OCI-LY1 (cell line): ENCODE measurements at regions not wholly inside any gene's neighbourhood (a gene's known extent, or its start where the extent isn't known, plus 50 kb on each side); places are given as distances from the start of the nearest gene placed in this dataset.

Experiments used
- H2AFZ ChIP-seq: fragments of 200-600 bp; sonication (generic), shearing (Covaris generic); 2 replicates; pipeline ENCODE4 v1.6.0; 2014; ENCODE audit warnings: antibody characterized with exemption, mild to moderate bottlenecking, low read length
- H3F3A ChIP-seq: fragments of 200-600 bp; sonication (generic), shearing (Covaris generic); 2 replicates; pipeline ENCODE4 v1.6.0; 2014; ENCODE audit warnings: mild to moderate bottlenecking, antibody characterized with exemption, low read length, moderate library complexity; ENCODE audit not compliant: insufficient read depth
- H3K27ac ChIP-seq: fragments of 200-600 bp; sonication (generic); 2 replicates; pipeline ENCODE4 v1.5.1; 2014; ENCODE audit warnings: low read length, mixed run types, mild to moderate bottlenecking, low read depth; ENCODE audit not compliant: poor library complexity, severe bottlenecking
- H3K27me3 ChIP-seq: fragments of 200-600 bp; sonication (generic); 2 replicates; pipeline ENCODE4 v1.6.0; 2014; ENCODE audit warnings: antibody characterized with exemption, mild to moderate bottlenecking, low read length, moderate library complexity; ENCODE audit not compliant: insufficient read depth
- H3K36me3 ChIP-seq: fragments of 200-600 bp; sonication (generic); 2 replicates; pipeline ENCODE4 v1.6.1; 2014; ENCODE audit warnings: mild to moderate bottlenecking, antibody characterized with exemption, low read length, moderate library complexity, mixed read lengths; ENCODE audit not compliant: insufficient read depth
- H3K4me1 ChIP-seq: fragments of 200-600 bp; sonication (generic); 2 replicates; pipeline ENCODE4 v1.5.1; 2014; ENCODE audit warnings: mild to moderate bottlenecking, low read length, moderate library complexity; ENCODE audit not compliant: insufficient read depth, severe bottlenecking
- H3K4me2 ChIP-seq: fragments of 200-600 bp; sonication (generic), shearing (Covaris generic); 2 replicates; pipeline ENCODE4 v1.6.1; 2014; ENCODE audit warnings: low read length
- H3K4me3 ChIP-seq: fragments of 200-600 bp; sonication (generic); 2 replicates; pipeline ENCODE4 v1.5.1; 2014; ENCODE audit warnings: low read length, low read depth, mild to moderate bottlenecking, mixed read lengths; ENCODE audit not compliant: poor library complexity, severe bottlenecking
- H3K79me2 ChIP-seq: fragments of 200-600 bp; shearing (Covaris generic); 2 replicates; pipeline ENCODE4 v1.6.1; 2016; ENCODE audit warnings: mixed run types, low read length, mixed read lengths; ENCODE audit not compliant: insufficient read depth
- H3K9ac ChIP-seq: fragments of 200-600 bp; sonication (generic), shearing (Covaris generic); 2 replicates; pipeline ENCODE4 v1.6.1; 2014; ENCODE audit warnings: mild to moderate bottlenecking, low read length, mixed read lengths
- H3K9me2 ChIP-seq: fragments of 200-600 bp; sonication (generic), shearing (Covaris generic); 2 replicates; pipeline ENCODE4 v1.6.1; 2014; ENCODE audit warnings: low read depth, mild to moderate bottlenecking, low read length, mixed read lengths
- H3K9me3 ChIP-seq: fragments of 200-600 bp; shearing (Covaris generic); 2 replicates; pipeline ENCODE4 v1.6.1; 2014; ENCODE audit warnings: low read length, mixed read lengths
- H4K20me1 ChIP-seq: fragments of 200-600 bp; sonication (generic), shearing (Covaris generic); 2 replicates; pipeline ENCODE4 v1.6.0; 2016; ENCODE audit warnings: mild to moderate bottlenecking, low read length; ENCODE audit not compliant: insufficient read depth
- EZH2 ChIP-seq: fragments of 200-600 bp; sonication (generic), shearing (Covaris generic); IDR thresholded peaks from 2 replicates; pipeline ENCODE4 v1.8.0; 2017; ENCODE audit warnings: borderline replicate concordance, mixed run types, mild to moderate bottlenecking, antibody characterized with exemption, low read length, moderate library complexity, mixed read lengths
- TF ChIP-seq, protein P1 (sequence below): fragments of 200-600 bp; sonication (generic), shearing (Covaris generic); IDR thresholded peaks from 2 replicates; pipeline ENCODE4 v1.5.1; 2017; ENCODE audit warnings: mild to moderate bottlenecking, antibody characterized with exemption, low read length, moderate library complexity, mixed read lengths

- Histone ChIP-seq H3K4me2 (no peak overlapping the region), H3K36me3 (no peaks in the 10 kb centered on the region), H2AFZ (no peak overlapping the region), H3K27ac (no peak overlapping the region), H3K9me3 (no peaks in the 10 kb centered on the region), H3K4me3 (no peak overlapping the region), H3F3A (no peaks in the 10 kb centered on the region), H4K20me1 (no peaks in the 10 kb centered on the region), H3K9me2 (no peaks in the 10 kb centered on the region), H3K79me2 (no peaks in the 10 kb centered on the region), H3K9ac (no peak overlapping the region), H3K27me3 (no peaks in the 10 kb centered on the region), H3K4me1 (peaks cover 3% of the 10 kb centered on the region)
- TF ChIP-seq EZH2: no peak
- TF ChIP-seq, protein P1, sequence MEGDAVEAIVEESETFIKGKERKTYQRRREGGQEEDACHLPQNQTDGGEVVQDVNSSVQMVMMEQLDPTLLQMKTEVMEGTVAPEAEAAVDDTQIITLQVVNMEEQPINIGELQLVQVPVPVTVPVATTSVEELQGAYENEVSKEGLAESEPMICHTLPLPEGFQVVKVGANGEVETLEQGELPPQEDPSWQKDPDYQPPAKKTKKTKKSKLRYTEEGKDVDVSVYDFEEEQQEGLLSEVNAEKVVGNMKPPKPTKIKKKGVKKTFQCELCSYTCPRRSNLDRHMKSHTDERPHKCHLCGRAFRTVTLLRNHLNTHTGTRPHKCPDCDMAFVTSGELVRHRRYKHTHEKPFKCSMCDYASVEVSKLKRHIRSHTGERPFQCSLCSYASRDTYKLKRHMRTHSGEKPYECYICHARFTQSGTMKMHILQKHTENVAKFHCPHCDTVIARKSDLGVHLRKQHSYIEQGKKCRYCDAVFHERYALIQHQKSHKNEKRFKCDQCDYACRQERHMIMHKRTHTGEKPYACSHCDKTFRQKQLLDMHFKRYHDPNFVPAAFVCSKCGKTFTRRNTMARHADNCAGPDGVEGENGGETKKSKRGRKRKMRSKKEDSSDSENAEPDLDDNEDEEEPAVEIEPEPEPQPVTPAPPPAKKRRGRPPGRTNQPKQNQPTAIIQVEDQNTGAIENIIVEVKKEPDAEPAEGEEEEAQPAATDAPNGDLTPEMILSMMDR: no peak
These were observed 572.0 kb upstream of the ZEB2 start for GRCh38 chr2:145091967-145092366.

DNA sequence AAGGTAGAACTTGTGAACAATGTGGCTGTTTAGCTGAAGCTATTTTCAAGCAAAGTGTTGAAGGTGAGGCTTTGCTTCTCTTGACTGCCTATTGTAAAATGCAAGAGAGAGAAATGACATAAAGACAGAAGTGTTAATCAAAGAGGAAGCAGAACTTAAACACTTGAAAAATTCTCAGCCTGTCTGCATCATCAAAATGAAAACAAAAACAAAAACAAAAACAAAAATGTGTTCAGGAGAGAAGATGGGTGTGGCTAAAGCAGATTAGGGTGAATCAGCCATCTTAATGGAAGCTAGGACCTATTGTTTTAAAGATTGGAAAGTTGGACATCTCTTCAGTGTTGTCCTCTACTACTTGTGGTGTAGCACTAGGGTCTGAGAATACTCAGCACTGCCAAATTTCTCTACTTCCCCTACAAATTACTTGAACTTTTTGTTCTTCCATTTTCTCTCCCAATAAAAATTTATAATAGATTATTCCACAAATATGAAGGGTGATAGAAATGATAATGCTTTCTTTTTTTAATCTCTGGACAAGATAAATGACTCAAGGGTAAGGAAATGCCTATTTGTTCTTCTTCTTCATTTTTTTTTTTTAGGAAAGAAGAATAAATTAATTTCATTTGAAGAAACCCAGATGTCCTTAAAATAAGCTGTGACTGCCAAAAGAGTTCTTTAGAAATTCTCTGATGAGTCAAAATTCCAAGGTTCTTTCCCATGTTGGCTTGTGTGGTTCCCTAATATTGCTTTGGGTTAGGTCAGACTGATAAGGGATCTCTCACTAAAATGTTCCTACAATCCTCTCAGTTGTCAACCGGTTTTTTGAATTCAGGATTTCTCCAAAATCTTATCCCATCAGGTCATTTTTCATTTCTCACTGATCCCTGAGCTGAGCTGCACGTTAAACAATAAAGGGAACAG, 571.2 kb upstream of the ZEB2 start:
- Histone ChIP-seq H3K4me2 (no peak overlapping the region), H3K27ac (no peak overlapping the region), H3K36me3 (no peaks in the 10 kb centered on the region), H4K20me1 (no peaks in the 10 kb centered on the region), H3K4me3 (no peak overlapping the region), H2AFZ (no peak overlapping the region; the same call in 1 of the 2 replicates), H3K9ac (no peak overlapping the region), H3F3A (no peaks in the 10 kb centered on the region), H3K9me2 (no peaks in the 10 kb centered on the region), H3K4me1 (peaks cover 7% of the 10 kb centered on the region), H3K79me2 (no peaks in the 10 kb centered on the region), H3K27me3 (no peaks in the 10 kb centered on the region), H3K9me3 (no peaks in the 10 kb centered on the region)
- TF ChIP-seq, protein P1: no peak
- no peak for TF ChIP-seq EZH2

GRCh38 chr2:145088756-145089155, 568.8 kb upstream of the ZEB2 start:
- Histone ChIP-seq H3K4me3 (no peak overlapping the region), H3K9me3 (no peaks in the 10 kb centered on the region), H3K9ac (no peak overlapping the region), H3K4me2 (no peak overlapping the region), H3K79me2 (no peaks in the 10 kb centered on the region), H3K9me2 (no peaks in the 10 kb centered on the region), H3K36me3 (no peaks in the 10 kb centered on the region), H3K27ac (no peak overlapping the region), H2AFZ (no peak overlapping the region), H3K4me1 (peaks cover 7% of the 10 kb centered on the region), H4K20me1 (no peaks in the 10 kb centered on the region), H3F3A (no peaks in the 10 kb centered on the region), H3K27me3 (no peaks in the 10 kb centered on the region)
- no peak for TF ChIP-seq EZH2
- TF ChIP-seq, protein P1: no peak
